Thyroid gland (tissue), 4 donors: ENCODE measurements at regions not wholly inside any gene's neighbourhood (a gene's known extent, or its start where the extent isn't known, plus 50 kb on each side); places are given as distances from the start of the nearest gene placed in this dataset.

Experiments
- POLR2A ChIP-seq, 2 donors: fragments of 450-650 bp; IDR thresholded peaks; one replicate each; pipeline ENCODE4 v1.6.1; 2017; ENCODE audit warnings: antibody characterized with exemption in 2 of 2, mild to moderate bottlenecking in 2 of 2, moderate library complexity in 1 of 2
- TF ChIP-seq, protein P1 (sequence below), 6 experiments: fragments of 200-600 bp in 3 of 6; fragments of 450-650 bp in 3 of 6; sonication (generic) in 3 of 6; IDR thresholded peaks; one replicate each; pipeline ENCODE4 v1.5.1; 2016 to 2019; ENCODE audit warnings: antibody characterized with exemption in 6 of 6, mild to moderate bottlenecking in 2 of 6, inconsistent platforms in 1 of 6, moderate library complexity in 1 of 6

DNA sequence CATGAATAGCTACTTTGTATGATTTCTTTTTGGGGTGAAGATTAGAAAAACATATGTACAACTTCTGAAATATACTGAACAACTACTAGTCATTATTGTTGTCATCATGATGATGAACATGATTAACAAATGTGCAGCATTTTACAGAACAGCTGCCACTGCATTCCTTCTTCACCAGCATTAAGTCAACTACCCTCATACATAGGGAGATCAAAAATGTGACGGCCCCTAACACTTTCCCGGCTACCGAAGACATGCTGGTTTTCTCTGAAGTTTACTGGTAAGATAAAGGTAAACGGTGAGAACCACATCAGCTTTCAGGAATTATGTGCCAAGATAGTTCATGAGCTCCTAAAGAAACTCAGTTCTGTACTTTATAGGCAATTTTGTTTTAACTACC lies 121.0 kb upstream of the LRATD1 start:
- TF ChIP-seq, protein P1, sequence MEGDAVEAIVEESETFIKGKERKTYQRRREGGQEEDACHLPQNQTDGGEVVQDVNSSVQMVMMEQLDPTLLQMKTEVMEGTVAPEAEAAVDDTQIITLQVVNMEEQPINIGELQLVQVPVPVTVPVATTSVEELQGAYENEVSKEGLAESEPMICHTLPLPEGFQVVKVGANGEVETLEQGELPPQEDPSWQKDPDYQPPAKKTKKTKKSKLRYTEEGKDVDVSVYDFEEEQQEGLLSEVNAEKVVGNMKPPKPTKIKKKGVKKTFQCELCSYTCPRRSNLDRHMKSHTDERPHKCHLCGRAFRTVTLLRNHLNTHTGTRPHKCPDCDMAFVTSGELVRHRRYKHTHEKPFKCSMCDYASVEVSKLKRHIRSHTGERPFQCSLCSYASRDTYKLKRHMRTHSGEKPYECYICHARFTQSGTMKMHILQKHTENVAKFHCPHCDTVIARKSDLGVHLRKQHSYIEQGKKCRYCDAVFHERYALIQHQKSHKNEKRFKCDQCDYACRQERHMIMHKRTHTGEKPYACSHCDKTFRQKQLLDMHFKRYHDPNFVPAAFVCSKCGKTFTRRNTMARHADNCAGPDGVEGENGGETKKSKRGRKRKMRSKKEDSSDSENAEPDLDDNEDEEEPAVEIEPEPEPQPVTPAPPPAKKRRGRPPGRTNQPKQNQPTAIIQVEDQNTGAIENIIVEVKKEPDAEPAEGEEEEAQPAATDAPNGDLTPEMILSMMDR (IDR thresholded peaks at IDR 0.05), result no peak
- TF ChIP-seq POLR2A (IDR thresholded peaks at IDR 0.05), result no peak
